ENCODE measurements at regions not wholly inside any gene's neighbourhood (a gene's known extent, or its start where the extent isn't known, plus 50 kb on each side); places are given as distances from the start of the nearest gene placed in this dataset.

DNA sequence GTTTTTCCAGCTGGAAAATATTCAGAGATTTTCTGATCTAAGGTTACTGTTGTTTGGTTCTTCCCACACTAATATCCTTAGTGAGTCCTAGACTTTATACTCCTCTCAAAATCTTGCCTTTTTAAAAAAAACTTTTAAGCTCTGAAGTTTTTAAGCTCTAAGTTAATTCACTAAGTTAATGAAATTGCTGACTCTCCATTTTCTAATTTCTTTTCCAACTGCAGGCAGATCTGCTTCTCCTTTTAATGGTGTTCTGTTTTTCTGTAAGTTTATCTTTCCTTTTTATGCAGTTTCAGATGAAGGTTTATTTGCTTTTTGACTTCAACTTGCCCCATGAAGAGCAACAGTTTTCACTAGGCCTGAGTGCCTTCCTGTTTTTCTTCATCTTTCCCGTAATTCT, 125.8 kb upstream of the ARHGAP42 start:
- ChIA-PET POLR2A (no interaction called here), CTCF (no interaction called here), RAD21 (ENCODE audit: low non-redundant PET in 1 of 2, low total read pairs in 2 of 2, uncharacterized antibody in 2 of 2, unreplicated experiment in 2 of 2) (no interaction called here)
- BruUV-seq (replicated peaks), result no TSS peak
- Histone ChIP-seq H4K20me1 (ENCODE audit: insufficient read depth) (no peaks in the 10 kb centered on the region; the same call in 1 of the 2 replicates), H3K27ac (ENCODE audit: low read depth, low read length) (no peak overlapping the region), H3K9me3 (ENCODE audit: control insufficient read depth in 1 of 2, insufficient read depth in 1 of 2, low read depth in 1 of 2, low read length in 2 of 2) (no peaks in the 10 kb centered on the region), H3K79me2 (ENCODE audit: insufficient read depth, low read length) (no peaks in the 10 kb centered on the region), H3K27me3 (ENCODE audit: insufficient read depth, low read length) (0 out of 2 replicates have a peak, but pooled peaks cover 4% of the 10 kb centered on the region), H3K9me2 (ENCODE audit: insufficient read depth) (no peaks in the 10 kb centered on the region), H3K4me3 (replicated peaks in 1 of 2; ENCODE audit: low read depth in 1 of 2, low read length in 2 of 2) (no peak overlapping the region), H3K4me2 (ENCODE audit: low read length) (no peak overlapping the region), H3K4me1 (ENCODE audit: control insufficient read depth in 1 of 2, insufficient read depth in 2 of 2, low read length in 2 of 2) (peaks cover 3 to 7% of the 10 kb centered on the region in 2 experiments; a peak in 3 of 4 replicates), H3K36me3 (ENCODE audit: control insufficient read depth in 1 of 2, insufficient read depth in 2 of 2, low read length in 2 of 2) (no peaks in the 10 kb centered on the region), H2AFZ (ENCODE audit: low read depth, low read length, poor library complexity, severe bottlenecking) (no peak overlapping the region), H3K9ac (ENCODE audit: low read length) (no peak overlapping the region)
- TF ChIP-seq CBX3 (IDR thresholded peaks at IDR 0.05; ENCODE audit: low read depth), result no peak
- no peak for TF ChIP-seq CEBPB (IDR thresholded peaks at IDR 0.05; ENCODE audit: low read depth)
- DNase-seq (ENCODE audit: low read depth, low spot score) (no peak), ATAC-seq (no peak)
- intact Hi-C loops (cut with micrococcal nuclease), result no loop called here

DNA sequence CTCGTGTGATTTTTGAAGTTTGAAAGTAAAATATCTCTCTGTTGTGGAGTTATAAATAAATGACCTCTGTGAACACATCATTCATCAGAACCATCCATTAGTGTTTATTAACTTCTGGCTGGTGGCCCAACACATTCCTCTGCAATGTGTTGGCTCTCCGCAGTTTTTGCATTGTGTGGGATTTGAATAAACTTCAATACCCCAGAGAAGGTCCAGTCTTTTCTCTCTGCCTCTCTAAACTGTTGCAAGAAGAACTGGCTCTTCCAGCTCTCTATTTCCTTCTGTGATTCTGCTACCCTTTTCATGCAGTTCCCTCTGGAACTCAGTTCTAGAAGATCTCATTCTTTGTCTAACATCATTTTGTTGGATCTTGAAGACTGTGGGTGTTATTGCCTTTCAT, 125.0 kb upstream of the ARHGAP42 start:
- H3K4me1 ChIP-seq (ENCODE audit: control insufficient read depth in 1 of 2, insufficient read depth in 2 of 2, low read length in 2 of 2), result peaks cover 3 to 7% of the 10 kb centered on the region in 2 experiments; a peak in 3 of 4 replicates
- no peak overlapping the region for H3K9ac ChIP-seq (ENCODE audit: low read length)
- no peak for TF ChIP-seq ELF1 (IDR thresholded peaks at IDR 0.05; ENCODE audit: borderline replicate concordance, low read depth)
- TF ChIP-seq, protein P1, sequence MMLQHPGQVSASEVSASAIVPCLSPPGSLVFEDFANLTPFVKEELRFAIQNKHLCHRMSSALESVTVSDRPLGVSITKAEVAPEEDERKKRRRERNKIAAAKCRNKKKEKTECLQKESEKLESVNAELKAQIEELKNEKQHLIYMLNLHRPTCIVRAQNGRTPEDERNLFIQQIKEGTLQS (IDR thresholded peaks at IDR 0.05), result no peak
- no peak for TF ChIP-seq EZH2 (IDR thresholded peaks at IDR 0.05)
- TF ChIP-seq EZH2phosphoT487 (IDR thresholded peaks at IDR 0.05; ENCODE audit: borderline replicate concordance), result no peak
- no peak for TF ChIP-seq CBX3 (IDR thresholded peaks at IDR 0.05; ENCODE audit: low read depth)
- TF ChIP-seq POLR2AphosphoS5 (IDR thresholded peaks at IDR 0.05; ENCODE audit: low read depth, low read length), result no peak
- TF ChIP-seq YY1 (IDR thresholded peaks at IDR 0.05; ENCODE audit: extremely low read depth, insufficient replicate concordance, low read depth, low read length), result no peak
- TF ChIP-seq ZFX (IDR thresholded peaks at IDR 0.05), result no peak
- no peak for TF ChIP-seq SP1 (IDR thresholded peaks at IDR 0.05; ENCODE audit: low read depth)
- TF ChIP-seq, protein P2, sequence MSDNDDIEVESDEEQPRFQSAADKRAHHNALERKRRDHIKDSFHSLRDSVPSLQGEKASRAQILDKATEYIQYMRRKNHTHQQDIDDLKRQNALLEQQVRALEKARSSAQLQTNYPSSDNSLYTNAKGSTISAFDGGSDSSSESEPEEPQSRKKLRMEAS (IDR thresholded peaks at IDR 0.05), result no peak
- TF ChIP-seq, protein P3, sequence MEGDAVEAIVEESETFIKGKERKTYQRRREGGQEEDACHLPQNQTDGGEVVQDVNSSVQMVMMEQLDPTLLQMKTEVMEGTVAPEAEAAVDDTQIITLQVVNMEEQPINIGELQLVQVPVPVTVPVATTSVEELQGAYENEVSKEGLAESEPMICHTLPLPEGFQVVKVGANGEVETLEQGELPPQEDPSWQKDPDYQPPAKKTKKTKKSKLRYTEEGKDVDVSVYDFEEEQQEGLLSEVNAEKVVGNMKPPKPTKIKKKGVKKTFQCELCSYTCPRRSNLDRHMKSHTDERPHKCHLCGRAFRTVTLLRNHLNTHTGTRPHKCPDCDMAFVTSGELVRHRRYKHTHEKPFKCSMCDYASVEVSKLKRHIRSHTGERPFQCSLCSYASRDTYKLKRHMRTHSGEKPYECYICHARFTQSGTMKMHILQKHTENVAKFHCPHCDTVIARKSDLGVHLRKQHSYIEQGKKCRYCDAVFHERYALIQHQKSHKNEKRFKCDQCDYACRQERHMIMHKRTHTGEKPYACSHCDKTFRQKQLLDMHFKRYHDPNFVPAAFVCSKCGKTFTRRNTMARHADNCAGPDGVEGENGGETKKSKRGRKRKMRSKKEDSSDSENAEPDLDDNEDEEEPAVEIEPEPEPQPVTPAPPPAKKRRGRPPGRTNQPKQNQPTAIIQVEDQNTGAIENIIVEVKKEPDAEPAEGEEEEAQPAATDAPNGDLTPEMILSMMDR (IDR thresholded peaks at IDR 0.05 in 2 of 3, conservative IDR thresholded peaks at IDR 0.05 in 1 of 3; ENCODE audit: borderline replicate concordance in 1 of 3, insufficient read depth in 1 of 3, low read depth in 2 of 3, low read length in 2 of 3), result no peak
- TF ChIP-seq SRF (IDR thresholded peaks at IDR 0.05; ENCODE audit: low read depth), result no peak
- no peak for TF ChIP-seq FOSL1 (IDR thresholded peaks at IDR 0.05; ENCODE audit: low read depth)
- no peak for TF ChIP-seq EGR1 (IDR thresholded peaks at IDR 0.05; ENCODE audit: low read depth)
- H3K79me2 ChIP-seq (ENCODE audit: insufficient read depth, low read length), result no peaks in the 10 kb centered on the region
- no peak overlapping the region for H3K27ac ChIP-seq (ENCODE audit: low read depth, low read length)
- H3K9me2 ChIP-seq (ENCODE audit: insufficient read depth), result no peaks in the 10 kb centered on the region
- peak overlapping the region; percentile 8 for H2AFZ ChIP-seq (ENCODE audit: low read depth, low read length, poor library complexity, severe bottlenecking)
- ChIA-PET RAD21 (ENCODE audit: low non-redundant PET in 1 of 2, low total read pairs in 2 of 2, uncharacterized antibody in 2 of 2, unreplicated experiment in 2 of 2) (no interaction called here), CTCF (no interaction called here), POLR2A (no interaction called here)
- BruUV-seq (replicated peaks), result no TSS peak
- H3K27me3 ChIP-seq (ENCODE audit: insufficient read depth, low read length), result no peaks in the 10 kb centered on the region
- H3K36me3 ChIP-seq (ENCODE audit: control insufficient read depth in 1 of 2, insufficient read depth in 2 of 2, low read length in 2 of 2), result no peaks in the 10 kb centered on the region
- intact Hi-C loops (cut with micrococcal nuclease), result no loop called here
- H3K4me3 ChIP-seq (replicated peaks in 1 of 2; ENCODE audit: low read depth in 1 of 2, low read length in 2 of 2), result no peak overlapping the region
- no peaks in the 10 kb centered on the region for H3K9me3 ChIP-seq (ENCODE audit: control insufficient read depth in 1 of 2, insufficient read depth in 1 of 2, low read depth in 1 of 2, low read length in 2 of 2)
- DNase-seq (ENCODE audit: low read depth, low spot score), result no peak
- no peaks in the 10 kb centered on the region; the same call in 1 of the 2 replicates for H4K20me1 ChIP-seq (ENCODE audit: insufficient read depth)
- peak; percentile 69 for ATAC-seq
- H3K4me2 ChIP-seq (ENCODE audit: low read length), result peak overlapping the region; percentile 34
